Endothelial cell of umbilical vein (primary cell): ENCODE measurements at regions not wholly inside any gene's neighbourhood (a gene's known extent, or its start where the extent isn't known, plus 50 kb on each side); places are given as distances from the start of the nearest gene placed in this dataset.

Experiments
- BruUV-seq: library from RNA; stranded (reverse); fragments of 400-500 nt; replicated peaks from 2 replicates; lab custom pipeline; 2021; lab: Mats Ljungman, UMichigan
- CTCF ChIA-PET: fragments of 300-600, 350-600 bp; sonication (Branson Sonifier 250); formaldehyde crosslinking; loops from one replicate; lab custom pipeline; 2021; ENCODE audit warnings: antibody characterized with exemption, inconsistent platforms; lab: Charles Lee
- POLR2A ChIA-PET: fragments of 300-600, 350-600 bp; sonication (Branson Sonifier 250); formaldehyde crosslinking; loops from one replicate; lab custom pipeline; 2021; ENCODE audit warnings: antibody characterized with exemption, inconsistent platforms; lab: Charles Lee
- DNase-seq: peaks from one replicate; pipeline ENCODE4 v3.0.0-alpha.2; 2011; ENCODE audit warnings: low read depth, low spot score
- FAIRE-seq: peaks from 2 replicates; lab custom pipeline; 2011; peaks lifted over from hg19 to GRCh38; lab: Jason Lieb, UNC
- H2AFZ ChIP-seq: 2 replicates; pipeline ENCODE4 v1.6.0; 2012; ENCODE audit warnings: low read depth, low read length, control low read depth, inconsistent platforms
- H3K27ac ChIP-seq: 2 replicates; pipeline ENCODE4 v1.5.1; 2011; ENCODE audit warnings: low read depth, mild to moderate bottlenecking, control low read depth, low read length, moderate library complexity; ENCODE audit not compliant: insufficient read depth
- H3K27me3 ChIP-seq, 2 experiments: 2 replicates each; pipeline versions ENCODE4 v1.6.0 to v1.6.1; 2011; ENCODE audit warnings: low read length in 2 of 2, mixed read lengths in 1 of 2; ENCODE audit not compliant: control insufficient read depth in 2 of 2, insufficient read depth in 2 of 2
- H3K36me3 ChIP-seq, 2 experiments: 2 replicates in 1 of 2; 3 replicates in 1 of 2; pipeline ENCODE4 v1.5.1; 2011; ENCODE audit warnings: low read length in 2 of 2, mild to moderate bottlenecking in 1 of 2, moderate library complexity in 1 of 2; ENCODE audit not compliant: control insufficient read depth in 2 of 2, insufficient read depth in 2 of 2; ENCODE audit errors: extremely low read depth in 1 of 2
- H3K4me1 ChIP-seq: 3 replicates; pipeline ENCODE4 v1.5.1; 2011; ENCODE audit warnings: mild to moderate bottlenecking, low read length; ENCODE audit not compliant: control insufficient read depth, insufficient read depth; ENCODE audit errors: extremely low read depth
- H3K4me2 ChIP-seq: 2 replicates; pipeline ENCODE4 v1.6.1; 2011; ENCODE audit warnings: low read length, control low read depth, mixed read lengths; ENCODE audit not compliant: insufficient read depth
- H3K4me3 ChIP-seq, 3 experiments: fragments of 200-600 bp in 1 of 3; sonication (generic), shearing (Covaris generic) in 1 of 3; replicated peaks in 1 of 3; 2 replicates each; pipeline ENCODE4 v1.5.1; 2011 to 2016; ENCODE audit warnings: control low read depth in 3 of 3, low read length in 3 of 3, mild to moderate bottlenecking in 2 of 3, inconsistent platforms in 1 of 3, low read depth in 1 of 3, moderate library complexity in 1 of 3; ENCODE audit not compliant: insufficient read depth in 1 of 3
- H3K79me2 ChIP-seq: 2 replicates; pipeline ENCODE4 v1.6.0; 2012; ENCODE audit warnings: low read length, inconsistent platforms; ENCODE audit not compliant: control insufficient read depth, insufficient read depth
- H3K9ac ChIP-seq: replicated peaks from 2 replicates; pipeline ENCODE3; 2011; ENCODE audit warnings: low read length, control low read depth; ENCODE audit not compliant: insufficient read depth; ENCODE audit errors: extremely low read depth
- H3K9me1 ChIP-seq: replicated peaks from 3 replicates; pipeline ENCODE4 v1.6.0; 2011; ENCODE audit warnings: mild to moderate bottlenecking, low read length; ENCODE audit not compliant: control insufficient read depth, insufficient read depth; ENCODE audit errors: extremely low read depth
- H3K9me3 ChIP-seq: replicated peaks from 2 replicates; pipeline ENCODE4 v1.5.1; 2012; ENCODE audit warnings: low read length, inconsistent platforms; ENCODE audit not compliant: control insufficient read depth, insufficient read depth
- H4K20me1 ChIP-seq: replicated peaks from 2 replicates; pipeline ENCODE3; 2011; ENCODE audit warnings: mild to moderate bottlenecking, low read length; ENCODE audit not compliant: control insufficient read depth, insufficient read depth; ENCODE audit errors: extremely low read depth
- CTCF ChIP-seq, 2 donors: IDR thresholded peaks; 1 replicate in 1 of 2; 2 replicates in 1 of 2; pipeline ENCODE4 v1.5.1; 2011; ENCODE audit warnings: low read length in 2 of 2, mild to moderate bottlenecking in 2 of 2, moderate library complexity in 2 of 2, control low read depth in 1 of 2, inconsistent platforms in 1 of 2, low read depth in 1 of 2; ENCODE audit not compliant: insufficient read depth in 1 of 2; ENCODE audit errors: extremely low read depth in 1 of 2
- EZH2 ChIP-seq: IDR thresholded peaks from 2 replicates; pipeline ENCODE4 v1.6.1; 2012; ENCODE audit warnings: borderline replicate concordance, low read depth, mild to moderate bottlenecking, moderate library complexity, low read length, inconsistent platforms; ENCODE audit not compliant: severe bottlenecking
- GATA2 ChIP-seq: IDR thresholded peaks from 2 replicates; pipeline ENCODE4 v1.7.0; 2011; ENCODE audit warnings: low read depth, mild to moderate bottlenecking, moderate library complexity, mixed read lengths, low read length; ENCODE audit not compliant: insufficient read length, insufficient read depth
- JUN ChIP-seq: IDR thresholded peaks from 2 replicates; pipeline ENCODE4 v1.6.1; 2011; ENCODE audit warnings: borderline replicate concordance, low read depth; ENCODE audit not compliant: insufficient read length, insufficient read depth
- MAX ChIP-seq: IDR thresholded peaks from 2 replicates; pipeline ENCODE4 v1.6.1; 2011; ENCODE audit not compliant: insufficient read depth, insufficient read length
- MYC ChIP-seq: IDR thresholded peaks from one replicate; pipeline ENCODE4 v1.6.1; 2011; ENCODE audit warnings: mild to moderate bottlenecking, low read depth, low read length
- POLR2A ChIP-seq: IDR thresholded peaks from 2 replicates; pipeline ENCODE4 v1.6.1; 2012; ENCODE audit warnings: low read depth, mild to moderate bottlenecking, control low read depth, low read length
- POLR2AphosphoS5 ChIP-seq: IDR thresholded peaks from 2 replicates; pipeline ENCODE4 v1.6.1; 2012; ENCODE audit warnings: low read depth, mild to moderate bottlenecking, control low read depth, low read length, moderate library complexity; ENCODE audit not compliant: insufficient read depth
- dilution Hi-C: fragments of 300-500 bp; cut with MboI; formaldehyde crosslinking; loops from one replicate; pipeline ENCODE4 v1.15.0; 2019; ENCODE audit warnings: low sequenced_read_pairs; ENCODE audit not compliant: extremely low pct_ligation_motif_present
- intact Hi-C: fragments of 100-400 bp; cut with micrococcal nuclease; formaldehyde crosslinking; loops from one replicate; pipeline ENCODE4 v1.10.0; 2022

GRCh38 chr21:41653954-41654491 lies 112.8 kb downstream of the RIPK4 start:
- no peaks in the 10 kb centered on the region for H3K36me3 ChIP-seq
- no peak overlapping the region for H3K27ac ChIP-seq
- H3K9ac ChIP-seq: no peak overlapping the region
- no peaks in the 10 kb centered on the region for H4K20me1 ChIP-seq
- no peaks in the 10 kb centered on the region for H3K9me3 ChIP-seq
- dilution Hi-C loops: no loop called here
- no peak overlapping the region for H3K4me2 ChIP-seq
- H3K9me1 ChIP-seq: no peaks in the 10 kb centered on the region
- no peaks in the 10 kb centered on the region for H3K79me2 ChIP-seq
- POLR2A ChIA-PET: no interaction called here
- no peak for FAIRE-seq
- CTCF ChIA-PET: no interaction called here
- TF ChIP-seq CTCF (IDR thresholded peaks at IDR 0.05; ENCODE audit: extremely low read depth in 1 of 2, insufficient read depth in 1 of 2, low read depth in 1 of 2, low read length in 2 of 2): no peak
- TF ChIP-seq GATA2: no peak
- no peak for TF ChIP-seq MAX
- TF ChIP-seq JUN: no peak
- no peak for TF ChIP-seq POLR2A
- no peak for TF ChIP-seq EZH2
- no peak for TF ChIP-seq POLR2AphosphoS5
- no peak for TF ChIP-seq MYC
- BruUV-seq: no TSS peak
- DNase-seq: no peak
- no peak overlapping the region for H3K4me3 ChIP-seq
- intact Hi-C loops: no loop called here
- H3K4me1 ChIP-seq: no peaks in the 10 kb centered on the region
- no peak overlapping the region for H2AFZ ChIP-seq
- H3K27me3 ChIP-seq: no peaks in the 10 kb centered on the region
